Endothelial cell (in vitro differentiated cells): ENCODE measurements at regions not wholly inside any gene's neighbourhood (a gene's known extent, or its start where the extent isn't known, plus 50 kb on each side); places are given as distances from the start of the nearest gene placed in this dataset.

Experiments used
- DNase-seq: peaks from one replicate; pipeline ENCODE4 v3.0.0; 2021; ENCODE audit warnings: low spot score
- H3K27ac Mint-ChIP-seq: one replicate; pipeline ENCODE4 v1.8.0; 2021; ENCODE audit warnings: mixed read lengths, inconsistent platforms; ENCODE audit not compliant: unreplicated experiment
- H3K27me3 Mint-ChIP-seq: one replicate; pipeline ENCODE4 v1.8.0; 2021; ENCODE audit warnings: mild to moderate bottlenecking, moderate library complexity, mixed read lengths, inconsistent platforms; ENCODE audit not compliant: unreplicated experiment
- H3K36me3 Mint-ChIP-seq: one replicate; pipeline ENCODE4 v1.8.0; 2021; ENCODE audit warnings: mild to moderate bottlenecking, low read depth, mixed read lengths, inconsistent platforms; ENCODE audit not compliant: unreplicated experiment
- H3K4me1 Mint-ChIP-seq: one replicate; pipeline ENCODE4 v1.8.0; 2021; ENCODE audit warnings: mild to moderate bottlenecking, mixed read lengths, inconsistent platforms; ENCODE audit not compliant: unreplicated experiment
- H3K4me3 Mint-ChIP-seq: one replicate; pipeline ENCODE4 v1.8.0; 2021; ENCODE audit warnings: mild to moderate bottlenecking, mixed read lengths, inconsistent platforms; ENCODE audit not compliant: unreplicated experiment
- H3K9me3 Mint-ChIP-seq: one replicate; pipeline ENCODE4 v1.8.0; 2021; ENCODE audit warnings: mixed read lengths, inconsistent platforms; ENCODE audit not compliant: unreplicated experiment
- TF ChIP-seq, protein P1 (sequence below): fragments of 200-600 bp; sonication (generic); IDR thresholded peaks from one replicate; pipeline ENCODE4 v1.5.0; 2021; ENCODE audit warnings: antibody characterized with exemption; ENCODE audit not compliant: unreplicated experiment

DNA sequence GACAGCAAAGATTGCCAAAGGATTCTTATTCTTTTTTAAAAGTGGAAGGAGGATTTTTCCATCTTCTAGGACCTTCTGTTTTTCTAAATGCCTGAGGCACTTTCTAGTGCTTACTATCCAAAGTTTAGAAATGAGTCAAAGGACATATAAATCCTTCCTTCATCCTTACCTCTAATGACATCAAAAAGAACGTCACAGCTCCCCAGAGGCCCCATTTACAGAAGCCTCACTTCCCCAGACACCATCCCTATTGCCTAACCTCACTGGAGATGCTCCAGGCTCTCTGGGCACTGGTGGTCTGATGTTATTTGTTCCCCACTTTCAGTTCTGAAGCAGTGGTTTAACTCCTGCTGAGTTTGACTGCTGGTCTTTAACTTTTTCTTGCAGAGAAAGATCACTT, 504.3 kb downstream of the AGTPBP1 start:
- Mint-ChIP-seq H3K36me3 (no peaks in the 10 kb centered on the region), H3K9me3 (no peaks in the 10 kb centered on the region), H3K27me3 (peaks cover 1% of the 10 kb centered on the region), H3K27ac (no peak overlapping the region), H3K4me3 (no peak overlapping the region), H3K4me1 (peaks cover 14% of the 10 kb centered on the region)
- TF ChIP-seq, protein P1, sequence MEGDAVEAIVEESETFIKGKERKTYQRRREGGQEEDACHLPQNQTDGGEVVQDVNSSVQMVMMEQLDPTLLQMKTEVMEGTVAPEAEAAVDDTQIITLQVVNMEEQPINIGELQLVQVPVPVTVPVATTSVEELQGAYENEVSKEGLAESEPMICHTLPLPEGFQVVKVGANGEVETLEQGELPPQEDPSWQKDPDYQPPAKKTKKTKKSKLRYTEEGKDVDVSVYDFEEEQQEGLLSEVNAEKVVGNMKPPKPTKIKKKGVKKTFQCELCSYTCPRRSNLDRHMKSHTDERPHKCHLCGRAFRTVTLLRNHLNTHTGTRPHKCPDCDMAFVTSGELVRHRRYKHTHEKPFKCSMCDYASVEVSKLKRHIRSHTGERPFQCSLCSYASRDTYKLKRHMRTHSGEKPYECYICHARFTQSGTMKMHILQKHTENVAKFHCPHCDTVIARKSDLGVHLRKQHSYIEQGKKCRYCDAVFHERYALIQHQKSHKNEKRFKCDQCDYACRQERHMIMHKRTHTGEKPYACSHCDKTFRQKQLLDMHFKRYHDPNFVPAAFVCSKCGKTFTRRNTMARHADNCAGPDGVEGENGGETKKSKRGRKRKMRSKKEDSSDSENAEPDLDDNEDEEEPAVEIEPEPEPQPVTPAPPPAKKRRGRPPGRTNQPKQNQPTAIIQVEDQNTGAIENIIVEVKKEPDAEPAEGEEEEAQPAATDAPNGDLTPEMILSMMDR, result no peak
- DNase-seq, result no peak

DNA sequence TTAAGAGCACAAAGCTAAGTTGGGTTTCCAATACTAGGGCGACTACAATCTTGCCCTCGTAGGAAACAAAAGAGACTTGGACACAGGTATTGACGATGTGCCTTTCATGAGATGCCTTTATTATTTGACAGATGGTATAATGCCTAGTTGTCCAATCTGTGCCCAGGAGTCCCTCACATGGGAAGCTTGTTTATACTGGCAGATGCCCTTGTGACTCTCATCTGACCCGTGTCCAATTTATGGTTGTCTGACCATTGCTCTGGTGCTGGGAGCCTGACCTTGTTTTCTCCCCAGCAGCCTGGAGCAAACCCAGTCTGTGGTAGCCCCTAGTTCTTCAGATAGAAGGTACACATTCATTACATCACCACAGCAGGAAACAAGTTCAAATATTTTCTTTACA, 511.7 kb downstream of the AGTPBP1 start:
- H3K27ac Mint-ChIP-seq, result no peak overlapping the region
- H3K9me3 Mint-ChIP-seq, result no peaks in the 10 kb centered on the region

DNA sequence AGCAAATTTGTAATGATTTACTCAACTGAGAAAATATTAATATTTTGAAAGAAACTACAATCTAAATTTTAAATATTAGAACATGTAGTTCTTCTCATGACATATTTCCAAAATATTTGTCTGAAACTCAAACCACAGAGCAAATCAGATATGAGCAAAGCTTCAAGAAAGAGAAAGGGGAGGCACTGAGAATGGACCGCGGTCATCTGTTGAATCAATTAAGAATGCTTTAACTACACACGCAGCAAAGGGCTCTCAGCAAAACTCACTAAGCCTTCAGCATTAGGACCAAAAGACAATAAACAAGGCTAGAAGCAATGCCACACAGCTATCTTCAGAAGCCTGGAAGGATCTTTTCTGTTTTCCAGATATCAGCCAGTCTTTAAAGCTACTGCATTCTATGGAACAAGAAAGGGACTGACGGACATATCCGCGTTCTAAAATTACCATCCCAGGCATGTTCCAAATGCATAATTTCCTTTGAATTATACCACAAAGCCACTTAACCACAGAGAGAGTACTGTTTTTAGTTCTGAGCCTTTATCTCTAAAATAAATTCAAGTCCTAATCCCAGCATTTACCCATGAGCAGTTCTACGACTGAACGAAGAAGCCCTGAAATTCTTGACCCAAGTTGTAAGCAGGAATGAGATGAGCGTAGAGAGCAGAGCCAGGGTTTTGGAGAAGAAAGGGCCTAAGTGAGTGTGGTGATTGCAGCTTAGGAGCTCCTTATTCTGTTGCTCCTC, 513.5 kb downstream of the AGTPBP1 start:
- Mint-ChIP-seq H3K4me1 (peaks cover 15% of the 10 kb centered on the region), H3K4me3 (no peak overlapping the region), H3K9me3 (no peaks in the 10 kb centered on the region), H3K27me3 (no peaks in the 10 kb centered on the region), H3K27ac (no peak overlapping the region), H3K36me3 (no peaks in the 10 kb centered on the region)
- TF ChIP-seq, protein P1, result no peak
- DNase-seq, result no peak

More for the DNA sequence above, 511.7 kb downstream of the AGTPBP1 start:
- Mint-ChIP-seq H3K4me3 (no peak overlapping the region), H3K36me3 (no peaks in the 10 kb centered on the region), H3K4me1 (peaks cover 22% of the 10 kb centered on the region), H3K27me3 (no peaks in the 10 kb centered on the region)
- DNase-seq, result no peak
- TF ChIP-seq, protein P1, result no peak

DNA sequence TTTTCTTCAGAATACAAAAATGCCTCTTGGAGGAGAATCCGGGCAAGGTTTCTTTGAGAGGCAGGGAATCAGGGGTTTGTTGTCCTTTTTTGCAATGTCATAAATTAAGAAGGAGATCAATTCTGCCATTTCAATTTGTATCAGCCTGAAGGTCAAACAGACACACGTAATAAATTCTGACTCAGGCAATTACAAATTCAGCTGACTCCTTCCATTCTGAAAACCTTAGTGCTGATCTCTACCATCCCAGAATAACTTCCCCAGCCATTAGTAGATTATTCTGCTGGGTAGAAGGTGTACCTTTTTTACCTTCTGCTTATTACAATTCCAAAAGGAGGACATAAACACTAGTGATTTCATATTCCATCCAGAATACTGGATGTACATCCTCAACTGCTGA, 516.6 kb downstream of the AGTPBP1 start:
- Mint-ChIP-seq H3K36me3 (no peaks in the 10 kb centered on the region), H3K9me3 (no peaks in the 10 kb centered on the region), H3K4me3 (no peak overlapping the region), H3K27ac (no peak overlapping the region), H3K4me1 (no peaks in the 10 kb centered on the region), H3K27me3 (no peaks in the 10 kb centered on the region)
- DNase-seq, result no peak
- TF ChIP-seq, protein P1, result no peak

DNA sequence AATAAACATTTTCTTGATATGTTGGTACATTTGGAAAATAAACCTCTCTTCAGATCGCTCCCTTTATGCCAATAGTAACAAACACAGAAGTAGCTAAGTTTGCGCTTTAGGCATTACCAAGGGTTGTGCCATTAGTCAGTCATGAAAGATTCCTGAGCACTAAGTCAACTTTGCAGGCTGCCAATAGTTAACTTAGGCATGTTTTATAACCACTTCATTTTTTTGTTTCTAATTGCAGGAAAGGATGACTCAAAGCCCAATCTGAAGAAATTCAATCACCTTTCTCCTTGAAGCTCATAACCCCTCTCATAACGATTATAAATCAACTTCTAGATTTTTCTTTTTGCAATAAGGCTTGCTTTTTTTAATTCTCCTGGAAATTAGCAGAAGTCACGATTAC, 517.0 kb downstream of the AGTPBP1 start:
- H3K27me3 Mint-ChIP-seq, result no peaks in the 10 kb centered on the region
- no peak overlapping the region for H3K27ac Mint-ChIP-seq
- no peak for DNase-seq
- H3K36me3 Mint-ChIP-seq, result no peaks in the 10 kb centered on the region
- H3K4me1 Mint-ChIP-seq, result no peaks in the 10 kb centered on the region
- no peaks in the 10 kb centered on the region for H3K9me3 Mint-ChIP-seq
- TF ChIP-seq, protein P1, result no peak
- H3K4me3 Mint-ChIP-seq, result no peak overlapping the region
